Progenitor cell of endocrine pancreas (in vitro differentiated cells): ENCODE measurements at regions not wholly inside any gene's neighbourhood (a gene's known extent, or its start where the extent isn't known, plus 50 kb on each side); places are given as distances from the start of the nearest gene placed in this dataset.

Experiments
- DNase-seq: peaks from one replicate; pipeline ENCODE4 v3.0.0; 2021; ENCODE audit warnings: low spot score; ENCODE audit not compliant: unreplicated experiment
- H3K27ac Mint-ChIP-seq: 2 replicates; pipeline ENCODE4 v1.8.0; 2021; ENCODE audit warnings: mild to moderate bottlenecking, moderate library complexity, mixed read lengths
- H3K27me3 Mint-ChIP-seq: 2 replicates; pipeline ENCODE4 v1.8.0; 2021; ENCODE audit warnings: mixed read lengths
- H3K36me3 Mint-ChIP-seq: 2 replicates; pipeline ENCODE4 v1.8.0; 2022; ENCODE audit warnings: mixed read lengths; ENCODE audit not compliant: insufficient read depth
- H3K4me1 Mint-ChIP-seq: 2 replicates; pipeline ENCODE4 v1.8.0; 2021; ENCODE audit warnings: low read depth, mixed read lengths
- H3K4me3 Mint-ChIP-seq: 2 replicates; pipeline ENCODE4 v1.8.0; 2021; ENCODE audit warnings: low read depth, mild to moderate bottlenecking, moderate library complexity, mixed read lengths
- H3K9me3 Mint-ChIP-seq: 2 replicates; pipeline ENCODE4 v1.8.0; 2021; ENCODE audit warnings: low read depth, mixed read lengths
- CTCF ChIP-seq: fragments of 200-600 bp; sonication (generic); IDR thresholded peaks from one replicate; pipeline ENCODE4 v1.5.0; 2021; ENCODE audit warnings: antibody characterized with exemption, mild to moderate bottlenecking; ENCODE audit not compliant: unreplicated experiment

- Mint-ChIP-seq H3K9me3 (no peaks in the 10 kb centered on the region), H3K36me3 (no peaks in the 10 kb centered on the region)
These were observed 221.3 kb downstream of the GPAT3 start for GRCh38 chr4:83757121-83757621.

GRCh38 chr4:83753260-83753659, 217.4 kb downstream of the GPAT3 start:
- peaks cover 1% of the 10 kb centered on the region for H3K4me1 Mint-ChIP-seq
- DNase-seq, result no peak
- TF ChIP-seq CTCF, result no peak
- no peaks in the 10 kb centered on the region for H3K9me3 Mint-ChIP-seq
- H3K4me3 Mint-ChIP-seq, result no peak overlapping the region
- H3K27me3 Mint-ChIP-seq, result peaks cover 5% of the 10 kb centered on the region
- no peak overlapping the region for H3K27ac Mint-ChIP-seq
- H3K36me3 Mint-ChIP-seq, result no peaks in the 10 kb centered on the region

More at GRCh38 chr4:83757121-83757621, 221.3 kb downstream of the GPAT3 start:
- H3K4me3 Mint-ChIP-seq, result no peak overlapping the region
- no peak for DNase-seq
- no peak for TF ChIP-seq CTCF
- H3K27ac Mint-ChIP-seq, result no peak overlapping the region
- peaks cover 12% of the 10 kb centered on the region for H3K27me3 Mint-ChIP-seq
- peaks cover 3% of the 10 kb centered on the region for H3K4me1 Mint-ChIP-seq

GRCh38 chr4:83751336-83751949, 215.5 kb downstream of the GPAT3 start:
- no peaks in the 10 kb centered on the region for H3K36me3 Mint-ChIP-seq
- peaks cover 1% of the 10 kb centered on the region for H3K4me1 Mint-ChIP-seq
- no peak for DNase-seq
- H3K4me3 Mint-ChIP-seq, result no peak overlapping the region
- no peak overlapping the region for H3K27ac Mint-ChIP-seq
- H3K27me3 Mint-ChIP-seq, result peaks cover 5% of the 10 kb centered on the region
- no peak for TF ChIP-seq CTCF
- no peaks in the 10 kb centered on the region for H3K9me3 Mint-ChIP-seq

- no peak for TF ChIP-seq CTCF
- DNase-seq, result no peak
- no peaks in the 10 kb centered on the region for H3K9me3 Mint-ChIP-seq
These were observed 212.8 kb downstream of the GPAT3 start for GRCh38 chr4:83748711-83749110.

GRCh38 chr4:83738895-83739294, 203.0 kb downstream of the GPAT3 start:
- no peaks in the 10 kb centered on the region for H3K9me3 Mint-ChIP-seq
- H3K27ac Mint-ChIP-seq, result no peak overlapping the region
- peaks cover 7% of the 10 kb centered on the region for H3K27me3 Mint-ChIP-seq
- H3K4me3 Mint-ChIP-seq, result no peak overlapping the region
- peaks cover 1% of the 10 kb centered on the region for H3K4me1 Mint-ChIP-seq
- TF ChIP-seq CTCF, result no peak
- no peaks in the 10 kb centered on the region for H3K36me3 Mint-ChIP-seq
- DNase-seq, result no peak

More at GRCh38 chr4:83748711-83749110, 212.8 kb downstream of the GPAT3 start:
- Mint-ChIP-seq H3K4me1 (peaks cover 1% of the 10 kb centered on the region), H3K27ac (no peak overlapping the region), H3K4me3 (no peak overlapping the region), H3K36me3 (no peaks in the 10 kb centered on the region), H3K27me3 (peaks cover 2% of the 10 kb centered on the region)
